ENCODE measurements at regions not wholly inside any gene's neighbourhood (a gene's known extent, or its start where the extent isn't known, plus 50 kb on each side); places are given as distances from the start of the nearest gene placed in this dataset.

DNA sequence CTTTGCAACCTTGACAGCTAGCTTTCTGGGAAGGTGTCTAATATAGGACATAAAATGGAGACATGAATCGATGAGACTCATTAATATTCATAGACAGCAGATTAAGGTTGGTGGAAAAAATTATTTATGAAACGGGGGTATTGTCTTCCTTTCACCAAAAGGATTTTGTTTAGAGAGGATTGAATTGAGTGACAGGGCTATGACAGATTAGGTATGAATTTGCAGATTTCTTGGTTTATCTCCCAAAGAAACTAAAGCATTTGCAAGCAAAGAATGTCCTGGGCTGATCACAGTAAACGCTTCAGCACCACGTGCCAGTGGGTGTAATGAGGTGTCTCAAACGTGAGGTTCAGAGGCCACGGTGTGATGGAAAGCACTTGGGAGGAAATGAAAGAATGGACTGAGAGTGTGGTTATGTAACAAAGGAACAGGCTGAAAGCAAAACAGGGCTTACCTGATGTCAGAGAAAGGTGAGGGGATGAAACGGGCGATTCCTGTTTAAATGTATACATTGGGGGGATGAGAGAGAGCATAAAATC lies 329.2 kb upstream of the NPVF start:
- H3K27me3 ChIP-seq (ENCODE audit: control insufficient read depth, insufficient read depth, low read length) = no peaks in the 10 kb centered on the region
- H3K4me1 ChIP-seq = no peaks in the 10 kb centered on the region
- H3K4me3 ChIP-seq (ENCODE audit: low read depth, low read length) = no peak overlapping the region
- no peaks in the 10 kb centered on the region for H3K79me2 ChIP-seq
- H3K9ac ChIP-seq = no peak overlapping the region
- H3K36me3 ChIP-seq (ENCODE audit: control insufficient read depth, insufficient read depth, low read length) = no peaks in the 10 kb centered on the region
- no peak overlapping the region for H3K4me2 ChIP-seq (ENCODE audit: low read length)
- TF ChIP-seq, protein P1, sequence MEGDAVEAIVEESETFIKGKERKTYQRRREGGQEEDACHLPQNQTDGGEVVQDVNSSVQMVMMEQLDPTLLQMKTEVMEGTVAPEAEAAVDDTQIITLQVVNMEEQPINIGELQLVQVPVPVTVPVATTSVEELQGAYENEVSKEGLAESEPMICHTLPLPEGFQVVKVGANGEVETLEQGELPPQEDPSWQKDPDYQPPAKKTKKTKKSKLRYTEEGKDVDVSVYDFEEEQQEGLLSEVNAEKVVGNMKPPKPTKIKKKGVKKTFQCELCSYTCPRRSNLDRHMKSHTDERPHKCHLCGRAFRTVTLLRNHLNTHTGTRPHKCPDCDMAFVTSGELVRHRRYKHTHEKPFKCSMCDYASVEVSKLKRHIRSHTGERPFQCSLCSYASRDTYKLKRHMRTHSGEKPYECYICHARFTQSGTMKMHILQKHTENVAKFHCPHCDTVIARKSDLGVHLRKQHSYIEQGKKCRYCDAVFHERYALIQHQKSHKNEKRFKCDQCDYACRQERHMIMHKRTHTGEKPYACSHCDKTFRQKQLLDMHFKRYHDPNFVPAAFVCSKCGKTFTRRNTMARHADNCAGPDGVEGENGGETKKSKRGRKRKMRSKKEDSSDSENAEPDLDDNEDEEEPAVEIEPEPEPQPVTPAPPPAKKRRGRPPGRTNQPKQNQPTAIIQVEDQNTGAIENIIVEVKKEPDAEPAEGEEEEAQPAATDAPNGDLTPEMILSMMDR (IDR thresholded peaks at IDR 0.05) = no peak
- no peak overlapping the region for H2AFZ ChIP-seq
- H3K27ac ChIP-seq = no peak overlapping the region
- H3K9me3 ChIP-seq (ENCODE audit: control insufficient read depth, low read length) = no peaks in the 10 kb centered on the region

DNA sequence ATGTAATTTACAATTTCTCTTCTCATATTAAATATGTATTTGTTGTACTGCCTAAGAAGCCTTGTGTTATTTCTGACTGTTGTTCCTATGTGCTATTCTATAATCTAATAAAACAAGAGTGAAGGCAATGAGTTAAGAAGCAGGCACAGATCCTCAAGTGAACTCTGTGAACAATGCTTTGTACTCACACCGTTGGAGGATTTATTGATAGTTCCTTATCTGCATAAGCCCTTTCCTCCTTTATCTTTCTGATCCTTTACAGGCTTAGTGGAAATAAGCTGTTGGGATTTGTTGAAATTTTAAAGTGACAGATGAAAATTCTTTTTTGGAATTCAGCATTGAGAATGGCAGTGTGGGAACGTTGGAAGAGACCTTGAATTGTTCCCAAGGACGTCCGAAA lies 329.6 kb upstream of the NPVF start:
- TF ChIP-seq, protein P1 (IDR thresholded peaks at IDR 0.05) = no peak
- no peak overlapping the region for H3K9ac ChIP-seq
- no peak overlapping the region for H3K27ac ChIP-seq
- H3K4me1 ChIP-seq = no peaks in the 10 kb centered on the region
- H2AFZ ChIP-seq = no peak overlapping the region
- H3K4me2 ChIP-seq (ENCODE audit: low read length) = no peak overlapping the region
- H3K36me3 ChIP-seq (ENCODE audit: control insufficient read depth, insufficient read depth, low read length) = no peaks in the 10 kb centered on the region
- H3K4me3 ChIP-seq (ENCODE audit: low read depth, low read length) = no peak overlapping the region
- no peaks in the 10 kb centered on the region for H3K9me3 ChIP-seq (ENCODE audit: control insufficient read depth, low read length)
- no peaks in the 10 kb centered on the region for H3K79me2 ChIP-seq
- H3K27me3 ChIP-seq (ENCODE audit: control insufficient read depth, insufficient read depth, low read length) = no peaks in the 10 kb centered on the region

DNA sequence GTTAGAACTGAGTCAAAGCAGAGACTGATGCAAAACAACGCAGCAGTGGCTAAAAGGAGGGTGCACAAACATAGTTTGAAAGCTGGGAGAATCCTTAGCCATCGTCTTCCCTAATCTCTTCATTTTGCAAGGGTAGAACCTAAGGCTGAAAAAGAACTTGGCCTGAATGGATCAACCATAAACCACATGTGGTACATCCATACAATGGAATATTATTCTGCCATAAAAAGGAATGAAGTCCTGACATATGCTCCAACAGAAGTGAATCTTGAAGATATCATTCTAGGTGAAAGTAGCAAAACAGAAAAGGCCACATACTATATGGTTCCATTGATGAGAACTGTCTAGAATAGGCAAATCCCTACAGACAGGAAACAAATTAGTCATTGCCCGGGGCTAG lies 330.3 kb upstream of the NPVF start:
- H3K27me3 ChIP-seq (ENCODE audit: control insufficient read depth, insufficient read depth, low read length) = no peaks in the 10 kb centered on the region
- no peak overlapping the region for H3K4me3 ChIP-seq (ENCODE audit: low read depth, low read length)
- TF ChIP-seq, protein P1 (IDR thresholded peaks at IDR 0.05) = no peak
- no peak overlapping the region for H3K9ac ChIP-seq
- no peak overlapping the region for H2AFZ ChIP-seq
- H3K79me2 ChIP-seq = no peaks in the 10 kb centered on the region
- H3K4me1 ChIP-seq = no peaks in the 10 kb centered on the region
- H3K9me3 ChIP-seq (ENCODE audit: control insufficient read depth, low read length) = no peaks in the 10 kb centered on the region
- no peak overlapping the region for H3K27ac ChIP-seq
- no peak overlapping the region for H3K4me2 ChIP-seq (ENCODE audit: low read length)
- H3K36me3 ChIP-seq (ENCODE audit: control insufficient read depth, insufficient read depth, low read length) = no peaks in the 10 kb centered on the region

DNA sequence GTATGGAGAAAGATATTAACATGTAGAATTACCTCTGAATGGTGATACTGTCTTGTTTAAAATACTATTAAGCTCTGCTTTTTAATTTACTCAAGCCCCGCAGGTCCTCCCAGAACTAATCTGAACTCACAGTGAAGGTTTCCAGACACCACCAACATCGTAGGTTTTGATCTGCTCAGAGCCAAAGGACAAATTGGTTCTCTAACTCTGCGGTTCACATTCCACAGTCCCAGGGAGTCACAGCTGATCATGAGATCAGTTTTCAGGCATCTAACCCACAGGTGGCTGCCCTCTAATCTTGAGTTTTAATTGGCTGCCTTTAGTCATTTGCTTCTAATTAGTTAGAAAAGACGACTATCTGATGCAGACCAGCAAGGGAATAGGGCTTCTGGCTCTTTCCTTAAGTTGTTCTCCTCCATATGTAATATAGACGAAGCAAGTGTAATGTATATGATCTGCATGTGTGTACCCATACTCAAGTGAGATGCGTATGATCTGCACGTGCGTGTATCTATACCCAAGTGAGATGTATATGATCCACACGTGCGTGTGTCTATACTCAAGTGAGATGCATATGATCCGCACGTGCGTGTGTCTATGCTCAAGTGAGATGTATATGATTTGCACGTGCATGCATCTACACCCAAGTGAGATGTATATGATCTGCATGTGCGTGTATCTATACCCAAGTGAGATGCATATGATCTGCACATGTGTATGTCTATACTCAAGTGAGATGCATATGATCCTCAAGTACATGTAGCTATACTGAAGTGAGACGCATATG lies 331.5 kb upstream of the NPVF start:
- Histone ChIP-seq H2AFZ (no peak overlapping the region), H3K27me3 (ENCODE audit: control insufficient read depth, insufficient read depth, low read length) (no peaks in the 10 kb centered on the region), H3K4me1 (no peaks in the 10 kb centered on the region), H3K79me2 (no peaks in the 10 kb centered on the region), H3K27ac (no peak overlapping the region), H3K9ac (no peak overlapping the region), H3K4me3 (ENCODE audit: low read depth, low read length) (no peak overlapping the region), H3K4me2 (ENCODE audit: low read length) (no peak overlapping the region), H3K36me3 (ENCODE audit: control insufficient read depth, insufficient read depth, low read length) (no peaks in the 10 kb centered on the region), H3K9me3 (ENCODE audit: control insufficient read depth, low read length) (no peaks in the 10 kb centered on the region)
- TF ChIP-seq, protein P1 (IDR thresholded peaks at IDR 0.05) = no peak
